ENCODE measurements at regions not wholly inside any gene's neighbourhood (a gene's known extent, or its start where the extent isn't known, plus 50 kb on each side); places are given as distances from the start of the nearest gene placed in this dataset.

- DNase-seq (ENCODE audit: extremely low read depth, low read depth): no peak
Measured at GRCh38 chr5:2256691-2257280, 374.1 kb upstream of the IRX4 start.

GRCh38 chr5:2255915-2256690 is 373.4 kb upstream of the IRX4 start:
- no peak for DNase-seq (ENCODE audit: extremely low read depth, low read depth)

DNA sequence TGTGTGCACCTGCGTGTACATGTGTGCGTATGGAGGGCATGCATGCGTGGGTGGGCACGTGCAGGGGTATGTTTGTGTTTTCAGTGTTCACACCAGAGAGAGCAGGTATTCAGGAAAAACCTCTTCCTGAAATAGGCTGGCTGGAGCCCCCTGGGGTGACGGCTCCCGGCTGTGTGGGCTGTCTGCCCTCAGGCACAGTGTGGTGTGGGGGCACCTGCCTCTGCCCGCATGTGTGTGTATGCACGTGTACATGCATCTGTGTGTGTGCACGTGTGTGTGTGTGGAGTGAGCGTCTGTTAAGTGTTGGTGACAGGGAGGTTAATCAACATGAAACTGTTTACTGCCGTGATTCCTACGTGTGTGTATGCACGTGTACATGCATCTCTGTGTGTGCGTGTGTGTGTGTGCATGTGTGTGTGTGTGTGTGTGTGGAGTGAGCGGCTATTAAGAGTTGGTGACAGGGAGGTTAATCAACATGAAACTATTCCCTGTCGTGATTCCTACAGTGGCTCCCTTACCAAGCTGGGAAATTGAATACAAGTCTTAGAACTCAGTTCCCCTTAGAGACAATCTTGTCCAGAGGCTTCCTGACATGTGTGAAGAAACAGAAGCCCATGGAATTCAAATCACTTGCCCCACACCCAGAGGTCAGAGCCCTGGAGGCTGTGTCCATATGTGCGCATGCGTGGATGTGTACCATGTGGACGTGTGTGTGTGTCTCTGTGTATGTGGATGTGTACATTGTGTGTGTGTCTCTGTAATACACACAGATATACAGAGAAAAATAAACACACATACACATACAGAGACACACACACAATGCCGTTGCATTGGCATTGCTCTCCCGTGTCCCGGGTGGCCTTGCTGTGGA is 372.4 kb upstream of the IRX4 start:
- no peak for DNase-seq (ENCODE audit: extremely low read depth, low read depth)

- no peak for DNase-seq (ENCODE audit: extremely low read depth, low read depth)
Measured at GRCh38 chr5:2254406-2254805, 371.7 kb upstream of the IRX4 start.

DNA sequence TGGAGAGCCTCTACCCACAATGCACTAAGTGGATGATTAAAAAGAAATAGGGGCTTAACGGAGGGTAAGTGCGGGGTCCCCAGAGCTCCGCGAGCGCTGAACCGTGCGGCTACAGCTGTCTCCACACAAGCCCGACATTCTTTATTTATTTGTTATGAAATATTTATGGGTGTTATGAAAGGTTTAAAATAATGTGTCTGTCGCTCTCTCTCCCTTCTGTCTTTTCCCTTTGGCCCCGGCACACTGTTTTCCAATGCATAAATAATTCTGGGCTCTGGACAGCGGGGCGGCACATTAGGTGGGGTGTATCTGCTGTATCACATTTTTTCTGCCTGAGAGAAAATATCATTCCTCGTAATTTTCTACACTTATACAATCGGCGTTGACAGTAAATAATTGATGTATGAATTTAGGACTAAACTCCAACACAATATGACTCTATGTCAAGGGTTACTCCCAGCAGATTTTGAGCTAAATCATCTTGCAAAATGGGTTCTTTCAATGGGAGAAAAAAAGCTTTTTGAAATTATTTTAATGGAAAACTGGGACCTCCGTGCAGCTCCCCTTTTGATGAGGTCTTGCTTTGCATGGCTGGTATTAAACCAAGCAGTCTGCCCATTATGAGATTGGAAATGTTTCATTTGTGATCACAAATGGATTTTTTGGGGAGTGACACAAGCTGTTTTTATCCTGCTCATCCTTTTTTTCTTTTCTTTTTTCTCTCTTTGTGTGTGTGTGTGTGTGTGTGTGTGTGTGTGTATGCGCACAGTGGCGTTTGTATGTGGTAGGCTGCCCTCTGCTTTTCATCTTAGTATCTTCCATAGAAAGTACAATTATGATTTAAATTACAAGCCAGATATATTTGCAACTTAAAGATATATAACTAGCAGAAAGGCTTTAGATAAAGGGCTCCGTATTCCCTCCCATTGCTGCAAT is 370.6 kb upstream of the IRX4 start:
- no peak for DNase-seq (ENCODE audit: extremely low read depth, low read depth)

- no peak for DNase-seq (ENCODE audit: extremely low read depth, low read depth)
Measured at GRCh38 chr5:2251751-2252150, 369.0 kb upstream of the IRX4 start.

DNA sequence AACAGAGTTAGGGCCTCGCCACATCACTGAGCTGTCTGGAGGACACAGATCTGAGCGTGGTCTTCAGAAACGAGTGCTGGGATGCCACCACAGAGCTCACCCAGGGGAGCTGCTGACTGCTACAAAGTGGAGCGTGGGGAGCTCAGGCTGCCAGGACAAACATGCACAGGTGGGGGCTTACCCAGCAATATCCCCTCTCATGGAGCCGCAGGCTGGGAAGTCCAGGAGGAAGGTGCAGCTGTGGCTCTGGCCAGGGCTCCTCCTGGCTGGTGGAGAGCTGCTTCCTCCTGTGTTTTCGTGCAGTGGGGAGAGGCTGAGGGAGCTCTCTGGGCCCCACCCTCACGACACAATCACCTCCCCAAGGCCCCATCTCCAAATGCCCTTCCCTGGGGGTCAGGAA is 368.6 kb upstream of the IRX4 start:
- DNase-seq (ENCODE audit: extremely low read depth, low read depth): no peak

DNA sequence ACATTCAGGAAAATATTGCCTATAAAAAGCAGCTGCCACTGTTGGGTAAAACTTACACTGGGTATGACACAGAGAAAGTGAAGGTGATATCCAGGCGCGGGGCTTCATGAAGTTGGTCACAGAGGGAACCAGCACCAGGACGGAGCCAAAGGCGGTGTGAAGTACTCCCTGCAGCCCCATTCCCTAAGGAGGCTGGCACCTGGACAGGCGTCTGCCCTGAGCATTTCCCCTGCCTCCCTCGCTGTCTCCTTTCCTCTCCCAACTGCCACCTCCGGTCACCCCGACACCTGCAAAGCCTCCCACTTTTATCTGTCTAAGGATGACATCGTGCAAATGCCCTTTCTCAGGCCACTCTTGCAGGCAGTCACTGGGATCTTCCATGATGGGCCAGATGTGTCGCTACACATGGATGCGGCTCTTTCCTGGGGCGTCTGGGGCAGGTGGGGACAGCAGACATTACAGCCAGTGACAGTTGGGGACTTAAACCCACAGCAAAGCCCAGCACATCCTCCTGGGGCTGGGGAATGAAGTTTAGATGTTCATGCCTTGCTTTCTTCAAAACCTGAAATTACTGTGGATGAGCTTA is 367.7 kb upstream of the IRX4 start:
- no peak for DNase-seq (ENCODE audit: extremely low read depth, low read depth)

DNA sequence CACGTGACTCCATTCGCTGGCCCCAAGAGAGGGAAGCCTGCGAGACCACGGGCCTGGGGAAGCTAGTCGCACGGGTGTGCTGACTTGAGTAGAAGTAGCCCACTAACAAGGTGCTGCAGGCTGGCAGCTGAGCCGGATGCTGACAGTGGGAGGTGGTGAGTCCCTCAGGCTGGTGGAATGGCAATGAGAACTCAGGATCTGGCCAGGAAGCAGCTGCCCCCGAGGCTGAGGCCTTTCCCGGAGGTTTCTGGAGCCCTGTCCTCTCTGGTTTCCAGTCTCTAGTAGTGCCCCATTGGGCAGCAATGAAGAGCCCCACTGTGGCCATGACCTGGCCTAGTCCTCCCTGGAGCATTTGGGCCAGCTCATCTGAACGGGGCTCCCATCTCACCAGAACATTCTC is 366.7 kb upstream of the IRX4 start:
- no peak for DNase-seq (ENCODE audit: extremely low read depth, low read depth)

GRCh38 chr5:2249026-2249425 is 366.3 kb upstream of the IRX4 start:
- DNase-seq (ENCODE audit: extremely low read depth, low read depth): no peak

- no peak for DNase-seq (ENCODE audit: extremely low read depth, low read depth)
Measured at GRCh38 chr5:2242539-2242938, 359.8 kb upstream of the IRX4 start.

DNA sequence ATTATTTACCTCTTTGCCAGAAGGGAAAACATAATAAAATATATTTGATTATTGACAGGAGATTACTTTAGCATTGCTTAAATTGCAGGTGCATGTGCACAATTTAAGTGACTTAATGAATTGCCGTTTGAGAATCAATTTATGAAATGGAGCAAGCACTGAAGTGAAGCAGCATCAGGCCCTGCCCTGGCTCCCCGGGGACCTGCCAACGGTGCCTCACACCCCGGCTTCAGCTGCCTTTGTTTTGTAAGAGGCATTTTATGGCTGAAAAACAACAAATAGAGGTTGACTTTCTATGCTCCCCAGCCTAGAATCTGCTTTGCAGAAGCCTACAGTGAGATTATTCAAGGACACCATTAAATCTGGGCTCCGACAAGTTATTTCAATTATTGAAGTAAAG is 359.1 kb upstream of the IRX4 start:
- no peak for DNase-seq (ENCODE audit: extremely low read depth, low read depth)

GRCh38 chr5:2240118-2240904 is 357.6 kb upstream of the IRX4 start:
- DNase-seq (ENCODE audit: extremely low read depth, low read depth): no peak

GRCh38 chr5:2239201-2239910 is 356.6 kb upstream of the IRX4 start:
- no peak for DNase-seq (ENCODE audit: extremely low read depth, low read depth)

DNA sequence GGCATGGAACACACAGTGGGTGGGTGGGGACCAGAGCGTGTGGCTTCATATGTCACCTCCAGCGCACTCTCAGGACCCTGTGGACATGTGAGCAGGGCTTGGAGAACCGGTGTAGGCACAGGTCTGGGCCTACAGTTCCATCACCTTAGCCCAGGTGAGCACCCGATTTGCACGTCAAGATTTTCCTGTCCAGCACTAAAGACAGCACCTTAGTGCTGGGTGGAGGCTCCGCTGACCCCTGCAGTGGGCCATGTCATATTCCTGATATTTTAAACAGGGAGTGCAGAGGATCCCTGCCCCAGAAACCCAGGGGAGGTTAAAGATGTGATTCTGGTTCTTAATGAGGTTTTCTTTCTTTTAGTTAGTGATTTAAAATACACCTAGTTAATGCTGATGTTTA is 356.0 kb upstream of the IRX4 start:
- DNase-seq (ENCODE audit: extremely low read depth, low read depth): no peak

- no peak for DNase-seq (ENCODE audit: extremely low read depth, low read depth)
Measured at GRCh38 chr5:2227433-2227832, 344.7 kb upstream of the IRX4 start.

DNA sequence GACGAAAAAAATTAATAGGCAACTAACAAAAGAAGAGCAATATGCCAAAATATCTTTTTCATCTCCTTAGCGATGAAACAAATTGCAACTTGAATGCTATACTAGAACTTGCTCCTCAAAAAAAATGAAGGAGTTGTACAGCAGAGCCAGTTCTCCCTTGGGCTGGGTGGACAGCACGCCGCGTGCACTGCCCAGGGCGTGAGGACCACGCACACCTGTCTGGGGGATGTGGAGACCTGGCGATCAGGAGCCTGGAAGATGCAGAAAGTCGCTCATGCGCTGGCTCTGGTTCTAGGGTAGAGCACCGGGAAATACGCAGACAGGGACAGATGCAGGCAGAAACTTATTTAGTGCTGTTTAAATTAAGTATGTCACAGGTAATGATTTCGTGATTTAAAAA is 342.0 kb upstream of the IRX4 start:
- DNase-seq (ENCODE audit: extremely low read depth, low read depth): no peak

DNA sequence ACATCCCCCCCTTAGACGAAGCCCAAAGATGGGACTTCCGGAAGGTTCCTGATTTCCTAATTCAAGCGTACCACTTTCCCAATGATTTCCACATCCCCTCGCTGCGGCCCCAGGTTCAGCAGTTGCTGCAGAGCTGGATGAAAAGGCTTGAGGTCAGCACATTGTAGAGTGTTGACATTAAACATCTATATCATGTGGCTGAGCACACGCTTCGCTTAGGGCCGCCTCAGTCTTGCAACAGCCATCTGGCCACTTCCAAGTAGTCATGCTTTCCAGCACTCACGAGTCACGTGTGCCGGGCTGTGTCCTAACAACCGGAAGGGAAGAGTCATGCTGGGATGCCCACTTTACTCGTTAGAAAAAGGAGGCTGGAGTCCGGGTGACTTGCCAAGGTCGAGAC is 340.6 kb upstream of the IRX4 start:
- no peak for DNase-seq (ENCODE audit: extremely low read depth, low read depth)
